GM12874 (cell line): ENCODE measurements at regions not wholly inside any gene's neighbourhood (a gene's known extent, or its start where the extent isn't known, plus 50 kb on each side); places are given as distances from the start of the nearest gene placed in this dataset.
A peak's percentile ranks its signal among the peaks of the same experiment; 100 is the strongest.

Source experiments
- CTCF ChIP-seq: IDR thresholded peaks from 2 replicates; pipeline ENCODE4 v1.5.1; 2011; ENCODE audit warnings: low read depth, mild to moderate bottlenecking, control low read depth, low read length, moderate library complexity; ENCODE audit not compliant: insufficient read depth

DNA sequence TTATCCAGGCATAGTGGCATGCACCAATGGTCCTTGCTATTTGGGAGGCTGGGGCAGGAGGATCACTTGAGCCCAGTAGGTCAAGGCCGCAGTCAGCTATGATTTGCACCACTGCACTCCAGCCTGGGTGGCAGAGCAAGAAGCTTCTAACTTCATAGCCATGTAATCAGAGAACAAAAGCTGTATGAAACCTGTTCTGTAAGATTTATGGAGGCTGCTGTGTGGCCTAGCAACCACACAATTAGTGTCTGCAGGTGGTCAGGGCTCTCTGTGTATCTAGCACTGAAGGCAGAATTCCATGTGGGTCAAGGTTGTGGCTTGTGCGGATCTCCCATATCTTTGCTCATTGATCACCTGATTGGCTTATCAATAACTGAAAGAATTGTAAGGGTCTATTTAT is 221.5 kb upstream of the FOXK1 start:
- no peak for TF ChIP-seq CTCF

DNA sequence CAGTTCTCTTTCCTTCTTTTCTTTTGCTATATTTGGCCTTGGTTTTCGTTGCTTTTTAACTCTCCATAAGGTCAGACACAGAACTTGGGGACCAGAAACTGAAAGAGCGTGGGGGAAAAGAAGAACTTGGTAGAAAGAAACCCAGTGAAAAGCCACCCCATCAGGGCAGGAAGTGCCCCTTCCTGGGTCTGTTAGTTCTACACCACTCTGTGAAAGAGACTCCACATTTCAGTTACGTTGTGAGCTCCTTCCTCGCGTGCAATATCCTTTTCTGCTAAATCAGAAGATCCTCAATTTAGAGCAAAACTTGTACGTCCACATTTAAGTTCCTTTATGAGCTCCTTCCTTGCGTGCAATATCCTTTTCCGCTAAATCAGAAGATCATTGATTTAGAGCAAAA is 220.6 kb upstream of the FOXK1 start:
- no peak for TF ChIP-seq CTCF

DNA sequence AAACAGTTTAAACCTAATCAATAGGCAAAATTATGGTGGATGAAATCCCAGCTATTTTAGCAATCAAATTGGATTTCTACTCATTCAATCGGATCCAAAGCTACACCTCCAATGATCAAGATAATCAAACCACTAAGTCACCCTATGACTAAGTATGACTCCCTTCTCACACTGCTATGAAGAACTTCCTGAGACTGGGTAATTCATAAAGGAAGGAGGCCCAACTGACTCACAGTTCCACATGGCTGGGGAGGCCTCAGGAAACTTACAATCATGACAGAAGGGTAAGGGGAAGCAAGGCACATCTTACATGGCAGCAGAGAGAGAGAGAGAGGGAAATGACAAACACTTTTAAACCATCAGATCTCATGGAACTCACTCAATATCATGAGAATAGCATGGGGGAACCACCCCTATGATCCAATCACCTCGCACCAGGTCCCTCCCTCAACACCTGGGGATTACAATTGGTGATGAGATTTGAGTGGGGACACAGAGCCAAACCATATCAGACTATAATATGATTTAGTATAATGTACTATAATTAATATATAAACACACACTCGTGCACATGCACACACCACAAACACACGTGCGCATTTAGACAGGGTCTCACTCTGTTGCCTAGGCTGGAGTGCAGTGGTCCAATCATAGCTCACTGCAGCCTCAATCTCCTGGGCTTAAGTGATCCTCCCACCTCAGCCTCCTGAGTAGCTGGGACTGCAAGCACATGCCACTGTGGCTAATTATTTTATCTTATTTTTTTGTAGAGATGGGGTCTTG is 213.6 kb upstream of the FOXK1 start:
- TF ChIP-seq CTCF = no peak

DNA sequence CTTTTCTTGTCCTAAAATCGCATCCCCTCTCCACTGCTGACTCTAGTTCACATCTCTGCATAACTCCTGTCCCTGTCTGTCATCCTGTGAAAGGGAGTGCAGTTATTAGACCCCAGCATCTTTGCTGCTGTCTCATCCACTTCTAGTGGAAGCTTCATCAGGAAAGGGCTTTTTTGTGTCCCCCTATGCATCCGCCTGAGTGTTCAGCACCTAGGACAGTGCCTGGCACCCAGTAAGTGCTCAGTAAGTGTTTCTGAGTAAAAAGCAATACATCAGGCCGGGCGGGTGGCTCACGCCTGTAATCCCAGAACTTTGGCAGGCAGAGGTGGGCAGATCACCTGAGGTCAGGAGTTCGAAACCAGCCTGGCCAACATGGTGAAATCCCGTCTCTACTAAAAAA is 211.8 kb upstream of the FOXK1 start:
- TF ChIP-seq CTCF = no peak

GRCh38 chr7:4472728-4473127 is 209.4 kb upstream of the FOXK1 start:
- TF ChIP-seq CTCF = no peak

- TF ChIP-seq CTCF = peak; percentile 19; the same call in 1 of the 2 replicates
Measured at GRCh38 chr7:4479367-4480039, 202.6 kb upstream of the FOXK1 start.

GRCh38 chr7:4483851-4484250 is 198.2 kb upstream of the FOXK1 start:
- TF ChIP-seq CTCF = no peak
